HL-60 (cell line): ENCODE measurements at regions not wholly inside any gene's neighbourhood (a gene's known extent, or its start where the extent isn't known, plus 50 kb on each side); places are given as distances from the start of the nearest gene placed in this dataset.
"Not testable (repeated sequence)": the region's sequence is repeated elsewhere in the genome, so short reads cannot be mapped to it uniquely, and the experiment has no call there.

Source experiments
- DNase-seq, 2 experiments: peaks; one replicate each; pipeline ENCODE4 v3.0.0-alpha.2; 2010 to 2020; ENCODE audit warnings: low read depth in 1 of 2, low spot score in 1 of 2
- H3K27ac ChIP-seq: fragments of 250-450 bp; sonication (Bioruptor Pico); replicated peaks from 2 replicates; pipeline ENCODE4 v1.5.1; 2020; ENCODE audit warnings: mild to moderate bottlenecking, moderate library complexity
- H3K27me3 ChIP-seq: fragments of 250-450 bp; sonication (Bioruptor Pico); 2 replicates; pipeline ENCODE4 v1.5.1; 2021; ENCODE audit warnings: mild to moderate bottlenecking, moderate library complexity; ENCODE audit not compliant: insufficient read depth, poor library complexity, severe bottlenecking
- H3K4me3 ChIP-seq: replicated peaks from 2 replicates; pipeline ENCODE4 v1.5.1; 2011; ENCODE audit warnings: mild to moderate bottlenecking, control low read depth, low read length; ENCODE audit not compliant: insufficient read depth
- CTCF ChIP-seq: IDR thresholded peaks from one replicate; pipeline ENCODE4 v1.5.1; 2011; ENCODE audit warnings: low read length, control low read depth, inconsistent platforms; ENCODE audit not compliant: insufficient read depth
- GABPA ChIP-seq: IDR thresholded peaks from 2 replicates; pipeline ENCODE4 v1.6.1; 2012; ENCODE audit warnings: low read depth
- POLR2AphosphoS5 ChIP-seq: IDR thresholded peaks from 2 replicates; pipeline ENCODE4 v1.6.1; 2012; ENCODE audit warnings: low read depth
- REST ChIP-seq: IDR thresholded peaks from 2 replicates; pipeline ENCODE4 v1.6.1; 2012; ENCODE audit warnings: low read depth; ENCODE audit not compliant: insufficient replicate concordance
- SPI1 ChIP-seq: IDR thresholded peaks from 2 replicates; pipeline ENCODE4 v1.6.1; 2012; ENCODE audit warnings: low read depth, mild to moderate bottlenecking, borderline replicate concordance

- TF ChIP-seq REST (no peak), CTCF (no peak), POLR2AphosphoS5 (no peak), GABPA (no peak), SPI1 (no peak)
- Histone ChIP-seq H3K27ac (no peak overlapping the region), H3K4me3 (no peak overlapping the region), H3K27me3 (no peaks in the 10 kb centered on the region)
- no peak for DNase-seq
These were observed 127.3 kb downstream of the CDRT15L2 start for GRCh38 chr17:20706751-20707373.

GRCh38 chr17:20708821-20709220, 129.3 kb downstream of the CDRT15L2 start:
- H3K27me3 ChIP-seq, H3K4me3 ChIP-seq, H3K27ac ChIP-seq, DNase-seq: not testable (repeated sequence)

- H3K27ac ChIP-seq, H3K4me3 ChIP-seq, DNase-seq, H3K27me3 ChIP-seq: not testable (repeated sequence)
These were observed 137.0 kb downstream of the CDRT15L2 start for GRCh38 chr17:20716481-20716880.

GRCh38 chr17:20721171-20721570, 141.6 kb downstream of the CDRT15L2 start:
- no peak overlapping the region for H3K4me3 ChIP-seq
- no peak for DNase-seq
- H3K27me3 ChIP-seq, result no peaks in the 10 kb centered on the region
- no peak overlapping the region for H3K27ac ChIP-seq
- TF ChIP-seq CTCF (no peak), POLR2AphosphoS5 (no peak), SPI1 (no peak), REST (no peak), GABPA (no peak)

- H3K4me3 ChIP-seq, H3K27me3 ChIP-seq, DNase-seq, H3K27ac ChIP-seq: not testable (repeated sequence)
These were observed 144.9 kb downstream of the CDRT15L2 start for GRCh38 chr17:20724391-20724790.

GRCh38 chr17:20727201-20727600, 147.7 kb downstream of the CDRT15L2 start:
- not testable (repeated sequence) for H3K27ac ChIP-seq

More at GRCh38 chr17:20727201-20727600, 147.7 kb downstream of the CDRT15L2 start:
- H3K4me3 ChIP-seq, H3K27me3 ChIP-seq, DNase-seq: not testable (repeated sequence)
